ENCODE measurements at regions not wholly inside any gene's neighbourhood (a gene's known extent, or its start where the extent isn't known, plus 50 kb on each side); places are given as distances from the start of the nearest gene placed in this dataset.

DNA sequence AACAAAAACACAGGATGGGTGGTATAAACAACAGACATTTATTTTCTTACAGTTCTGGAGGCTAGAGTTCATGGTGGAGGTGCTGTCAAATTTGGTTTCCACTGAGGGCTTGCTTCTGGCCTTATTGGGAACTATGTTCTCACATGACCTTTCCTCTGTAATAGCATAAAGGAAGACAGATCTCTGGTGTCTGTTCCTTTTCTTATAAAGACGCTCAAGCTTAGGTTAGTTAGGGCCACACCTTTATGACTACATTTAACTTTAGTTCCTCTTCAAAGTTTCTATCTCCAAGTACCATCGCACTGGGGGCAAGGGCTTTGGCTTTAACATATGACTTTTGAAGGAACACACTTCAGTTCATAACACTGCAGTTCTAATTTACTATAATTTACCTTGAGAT is 543.8 kb upstream of the CPEB2 start:
- TF ChIP-seq, protein P1, sequence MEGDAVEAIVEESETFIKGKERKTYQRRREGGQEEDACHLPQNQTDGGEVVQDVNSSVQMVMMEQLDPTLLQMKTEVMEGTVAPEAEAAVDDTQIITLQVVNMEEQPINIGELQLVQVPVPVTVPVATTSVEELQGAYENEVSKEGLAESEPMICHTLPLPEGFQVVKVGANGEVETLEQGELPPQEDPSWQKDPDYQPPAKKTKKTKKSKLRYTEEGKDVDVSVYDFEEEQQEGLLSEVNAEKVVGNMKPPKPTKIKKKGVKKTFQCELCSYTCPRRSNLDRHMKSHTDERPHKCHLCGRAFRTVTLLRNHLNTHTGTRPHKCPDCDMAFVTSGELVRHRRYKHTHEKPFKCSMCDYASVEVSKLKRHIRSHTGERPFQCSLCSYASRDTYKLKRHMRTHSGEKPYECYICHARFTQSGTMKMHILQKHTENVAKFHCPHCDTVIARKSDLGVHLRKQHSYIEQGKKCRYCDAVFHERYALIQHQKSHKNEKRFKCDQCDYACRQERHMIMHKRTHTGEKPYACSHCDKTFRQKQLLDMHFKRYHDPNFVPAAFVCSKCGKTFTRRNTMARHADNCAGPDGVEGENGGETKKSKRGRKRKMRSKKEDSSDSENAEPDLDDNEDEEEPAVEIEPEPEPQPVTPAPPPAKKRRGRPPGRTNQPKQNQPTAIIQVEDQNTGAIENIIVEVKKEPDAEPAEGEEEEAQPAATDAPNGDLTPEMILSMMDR (IDR thresholded peaks at IDR 0.05; ENCODE audit: partially characterized antibody, unreplicated experiment): no peak
- Mint-ChIP-seq H3K36me3 (ENCODE audit: unreplicated experiment) (no peaks in the 10 kb centered on the region), H3K4me3 (ENCODE audit: unreplicated experiment) (no peak overlapping the region), H3K27me3 (ENCODE audit: unreplicated experiment) (peaks cover 1% of the 10 kb centered on the region), H3K4me1 (ENCODE audit: low read depth, unreplicated experiment) (no peaks in the 10 kb centered on the region), H3K9me3 (ENCODE audit: unreplicated experiment) (no peaks in the 10 kb centered on the region), H3K27ac (ENCODE audit: unreplicated experiment) (no peak overlapping the region)
- no peak for DNase-seq

GRCh38 chr4:14465057-14465456 is 537.2 kb upstream of the CPEB2 start:
- TF ChIP-seq, protein P1 (IDR thresholded peaks at IDR 0.05; ENCODE audit: partially characterized antibody, unreplicated experiment): no peak
- Mint-ChIP-seq H3K9me3 (ENCODE audit: unreplicated experiment) (no peaks in the 10 kb centered on the region), H3K27me3 (ENCODE audit: unreplicated experiment) (no peaks in the 10 kb centered on the region), H3K4me1 (ENCODE audit: low read depth, unreplicated experiment) (no peaks in the 10 kb centered on the region), H3K36me3 (ENCODE audit: unreplicated experiment) (no peaks in the 10 kb centered on the region), H3K27ac (ENCODE audit: unreplicated experiment) (no peak overlapping the region), H3K4me3 (ENCODE audit: unreplicated experiment) (no peak overlapping the region)
- DNase-seq: no peak

DNA sequence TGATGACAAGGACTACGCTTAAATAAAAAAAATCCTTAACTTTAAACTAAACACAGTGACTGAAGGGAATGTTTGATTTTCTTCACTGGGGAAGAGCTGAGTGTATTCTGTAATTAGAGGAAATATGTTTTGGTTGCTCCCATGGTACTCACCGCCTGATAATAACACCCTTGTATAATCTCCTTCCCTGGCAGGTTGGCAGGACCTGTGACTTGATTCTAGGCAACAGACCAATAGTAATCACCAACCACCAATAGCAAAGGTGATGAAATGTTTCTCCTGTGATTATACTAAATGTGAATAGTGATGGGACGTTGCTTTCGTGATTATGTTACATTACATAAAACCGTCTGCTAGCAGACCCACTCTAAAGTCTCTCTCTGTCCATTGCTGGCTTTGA is 536.8 kb upstream of the CPEB2 start:
- TF ChIP-seq, protein P1 (IDR thresholded peaks at IDR 0.05; ENCODE audit: partially characterized antibody, unreplicated experiment): no peak
- no peak overlapping the region for H3K4me3 Mint-ChIP-seq (ENCODE audit: unreplicated experiment)
- H3K9me3 Mint-ChIP-seq (ENCODE audit: unreplicated experiment): no peaks in the 10 kb centered on the region
- no peaks in the 10 kb centered on the region for H3K4me1 Mint-ChIP-seq (ENCODE audit: low read depth, unreplicated experiment)
- no peaks in the 10 kb centered on the region for H3K36me3 Mint-ChIP-seq (ENCODE audit: unreplicated experiment)
- H3K27me3 Mint-ChIP-seq (ENCODE audit: unreplicated experiment): no peaks in the 10 kb centered on the region
- DNase-seq: no peak
- H3K27ac Mint-ChIP-seq (ENCODE audit: unreplicated experiment): no peak overlapping the region

- TF ChIP-seq, protein P1 (IDR thresholded peaks at IDR 0.05; ENCODE audit: partially characterized antibody, unreplicated experiment): no peak
- no peak for DNase-seq
- no peaks in the 10 kb centered on the region for H3K36me3 Mint-ChIP-seq (ENCODE audit: unreplicated experiment)
- H3K9me3 Mint-ChIP-seq (ENCODE audit: unreplicated experiment): no peaks in the 10 kb centered on the region
- no peaks in the 10 kb centered on the region for H3K4me1 Mint-ChIP-seq (ENCODE audit: low read depth, unreplicated experiment)
- no peaks in the 10 kb centered on the region for H3K27me3 Mint-ChIP-seq (ENCODE audit: unreplicated experiment)
- H3K27ac Mint-ChIP-seq (ENCODE audit: unreplicated experiment): no peak overlapping the region
- H3K4me3 Mint-ChIP-seq (ENCODE audit: unreplicated experiment): no peak overlapping the region
Observed at GRCh38 chr4:14478504-14478903, 523.8 kb upstream of the CPEB2 start.

GRCh38 chr4:14496408-14496807 is 505.9 kb upstream of the CPEB2 start:
- H3K27me3 Mint-ChIP-seq (ENCODE audit: unreplicated experiment): no peaks in the 10 kb centered on the region
- H3K4me1 Mint-ChIP-seq (ENCODE audit: low read depth, unreplicated experiment): no peaks in the 10 kb centered on the region
- TF ChIP-seq, protein P1 (IDR thresholded peaks at IDR 0.05; ENCODE audit: partially characterized antibody, unreplicated experiment): no peak
- no peak overlapping the region for H3K4me3 Mint-ChIP-seq (ENCODE audit: unreplicated experiment)
- no peak overlapping the region for H3K27ac Mint-ChIP-seq (ENCODE audit: unreplicated experiment)
- no peaks in the 10 kb centered on the region for H3K9me3 Mint-ChIP-seq (ENCODE audit: unreplicated experiment)
- no peaks in the 10 kb centered on the region for H3K36me3 Mint-ChIP-seq (ENCODE audit: unreplicated experiment)
- DNase-seq: no peak

All from glutamatergic neuron (in vitro differentiated cells).